HT-29 (cell line): ENCODE measurements at regions not wholly inside any gene's neighbourhood (a gene's known extent, or its start where the extent isn't known, plus 50 kb on each side); places are given as distances from the start of the nearest gene placed in this dataset.

ENCODE experiments used
- DNase-seq: peaks from one replicate; pipeline ENCODE4 v3.0.0-alpha.2; 2015; ENCODE audit warnings: low spot score

DNA sequence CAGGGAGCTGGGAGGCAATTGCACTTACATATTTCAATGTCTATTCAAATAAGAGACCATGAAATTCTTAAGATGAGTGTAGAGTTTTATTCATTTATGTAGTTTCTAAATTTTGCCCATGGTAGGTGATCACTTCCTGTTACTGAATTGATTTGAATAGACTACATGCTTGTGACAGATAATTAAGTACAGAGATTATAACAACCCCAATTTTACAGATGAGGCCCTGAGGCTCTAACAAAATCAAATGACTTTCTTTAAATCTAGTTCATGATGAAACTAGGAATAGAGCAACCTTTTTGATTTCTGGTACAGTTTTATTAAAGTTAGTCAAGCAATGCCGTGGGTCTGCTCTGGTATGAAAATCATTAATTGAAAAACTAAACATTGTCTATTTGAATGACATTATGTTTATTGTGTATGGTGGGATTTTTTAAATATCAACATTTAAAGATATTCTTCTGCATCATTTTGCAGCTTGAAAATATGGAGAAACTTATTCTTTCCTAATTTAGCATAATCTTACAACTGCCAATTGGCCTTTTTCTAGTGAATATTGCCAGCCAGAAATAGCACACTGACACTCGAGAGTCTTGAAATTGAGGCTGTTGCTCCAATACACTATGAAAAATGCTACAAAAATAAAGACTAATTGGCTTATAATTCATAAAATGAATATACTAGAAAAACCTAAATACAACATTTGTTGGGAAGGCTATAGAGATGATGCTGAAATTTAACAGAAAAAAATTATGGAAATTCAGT is 308.9 kb downstream of the SLC6A15 start:
- DNase-seq: no peak

DNA sequence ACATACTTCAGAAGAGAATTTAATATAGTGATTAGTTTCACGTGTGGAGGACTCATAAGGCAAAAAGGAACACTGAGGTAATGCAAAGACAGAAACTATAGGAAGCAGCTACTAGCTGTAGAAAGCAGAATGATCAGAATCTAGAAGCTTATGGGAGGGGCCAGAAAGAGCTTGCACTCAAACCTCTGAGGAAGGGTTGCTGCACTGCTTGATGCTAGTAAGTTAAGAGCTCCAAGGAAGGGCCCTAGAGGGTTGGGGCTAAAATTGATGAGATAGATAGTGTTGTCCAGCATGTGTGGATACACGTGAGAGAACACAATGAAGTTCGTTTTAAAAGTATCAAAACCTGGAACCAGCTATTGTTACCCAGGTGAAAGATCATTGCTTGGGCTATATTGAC is 311.1 kb downstream of the SLC6A15 start:
- no peak for DNase-seq

DNA sequence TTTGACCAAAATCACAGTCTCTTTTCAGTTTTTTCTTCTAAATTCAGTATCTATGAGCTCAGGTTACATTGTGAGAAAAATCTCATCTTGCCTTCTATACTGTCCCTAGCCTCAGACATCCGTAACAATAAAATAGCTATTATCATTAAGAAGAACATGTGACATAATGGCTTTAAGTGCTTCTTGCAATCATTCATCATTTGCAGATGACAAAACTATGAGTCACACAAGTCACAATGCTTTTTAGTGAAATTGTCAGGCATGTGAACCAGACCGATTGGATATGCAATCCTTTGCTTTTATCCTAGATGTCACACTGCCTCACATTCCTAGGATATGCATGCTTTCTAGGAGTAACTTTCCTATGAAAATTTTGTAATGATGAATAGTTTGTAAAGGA is 313.1 kb downstream of the SLC6A15 start:
- DNase-seq: peak; percentile 3

DNA sequence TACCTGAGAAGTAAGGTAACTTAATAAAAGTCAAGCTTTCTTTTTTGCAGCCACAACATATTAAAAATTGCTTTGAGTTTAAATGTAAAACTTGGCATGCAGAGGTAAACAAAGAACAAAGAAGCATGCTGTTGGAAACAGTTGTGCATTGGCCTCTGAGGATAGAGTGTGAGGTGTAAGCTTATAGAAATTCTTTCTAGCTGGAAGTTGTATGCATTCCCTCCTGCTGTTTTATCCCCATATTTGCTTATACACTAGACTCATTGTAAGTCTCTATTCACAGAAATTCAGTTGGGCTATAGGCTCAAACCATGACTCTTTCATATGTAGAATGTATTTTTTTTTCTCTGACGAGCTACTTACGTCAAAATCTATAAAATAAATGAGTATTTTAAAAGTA is 316.3 kb downstream of the SLC6A15 start:
- no peak for DNase-seq

DNA sequence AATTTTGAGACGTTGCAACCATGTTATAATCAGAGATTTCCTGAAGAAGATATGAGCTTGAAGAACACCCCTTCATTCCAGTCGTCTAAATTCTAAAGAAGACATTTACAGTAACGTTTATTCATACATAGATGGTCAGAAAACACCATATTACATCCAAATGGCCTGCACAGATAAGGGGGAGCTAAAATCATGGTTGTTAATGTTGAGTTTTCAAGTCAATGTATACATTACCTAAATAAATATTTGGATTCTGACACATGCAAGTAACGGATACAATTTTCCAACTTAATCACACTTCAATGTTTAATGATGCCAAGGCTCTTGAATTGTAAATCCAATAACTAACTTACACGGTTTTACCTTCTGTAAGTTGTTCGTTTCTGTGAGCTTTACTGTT is 318.4 kb downstream of the SLC6A15 start:
- DNase-seq: no peak

DNA sequence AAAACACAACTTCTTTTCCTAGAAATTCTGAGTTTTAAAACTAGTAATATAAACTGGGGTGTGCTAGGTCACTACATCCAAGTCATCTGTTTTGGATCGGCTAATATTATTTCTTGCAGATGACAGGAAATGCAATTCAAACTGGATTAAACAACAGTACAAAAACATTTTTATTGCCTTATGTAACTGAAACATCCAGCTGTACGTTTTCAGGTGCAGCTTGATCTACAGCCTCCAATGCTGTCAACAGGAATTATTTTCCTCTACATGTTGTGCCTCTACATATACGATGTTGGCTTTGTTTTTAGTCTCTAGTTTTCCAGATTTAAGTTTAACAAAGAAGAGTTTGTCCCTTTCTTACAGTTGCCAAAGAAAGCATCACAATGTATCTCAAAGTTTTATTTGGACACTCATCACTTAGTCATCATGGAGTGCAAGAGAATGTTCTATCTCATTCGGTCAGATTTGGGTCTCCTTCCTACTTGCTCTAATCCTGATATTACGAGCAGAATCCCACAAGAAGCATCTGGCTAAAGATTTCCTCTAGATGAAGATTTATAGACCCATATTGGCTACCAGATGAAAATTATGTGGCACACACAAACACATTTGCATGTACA is 326.7 kb downstream of the SLC6A15 start:
- no peak for DNase-seq

DNA sequence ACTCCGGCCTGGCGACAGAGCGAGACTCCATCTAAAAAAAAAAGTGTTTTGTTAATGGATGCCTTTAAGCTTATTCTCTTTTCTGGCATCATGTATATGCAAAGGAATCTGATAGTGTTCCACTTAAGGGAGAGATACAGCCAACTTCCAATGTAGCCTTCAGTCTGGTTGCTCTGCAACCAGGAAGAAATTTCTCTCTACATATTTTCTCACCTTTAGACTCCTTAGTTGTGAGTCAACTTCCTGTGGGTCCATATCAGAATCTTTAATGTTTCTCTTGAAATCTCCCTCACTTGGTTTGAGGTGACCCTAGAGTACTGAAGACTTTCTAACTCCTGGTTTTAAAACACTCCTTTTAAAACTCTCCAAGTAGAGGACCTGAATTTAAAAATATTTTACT is 340.4 kb downstream of the SLC6A15 start:
- DNase-seq: peak; percentile 7

DNA sequence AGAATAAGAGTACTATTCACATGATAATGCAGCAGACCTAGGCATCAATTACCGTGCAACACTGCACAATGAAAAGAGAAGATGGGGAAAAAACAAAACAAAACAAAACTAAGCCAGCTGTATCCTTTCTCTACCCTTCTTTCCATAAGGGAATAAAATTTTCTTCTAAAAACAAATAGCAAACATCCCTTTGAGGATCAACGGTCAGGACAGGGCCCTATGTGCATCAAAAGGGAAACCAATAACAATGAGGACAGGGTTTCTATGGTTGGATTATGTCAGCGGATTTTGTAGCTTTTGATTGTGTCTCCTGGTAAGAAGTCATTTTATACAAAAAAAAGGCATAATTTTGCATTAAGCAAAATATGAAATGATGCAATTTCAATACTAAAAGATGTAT is 350.3 kb downstream of the SLC6A15 start:
- no peak for DNase-seq

DNA sequence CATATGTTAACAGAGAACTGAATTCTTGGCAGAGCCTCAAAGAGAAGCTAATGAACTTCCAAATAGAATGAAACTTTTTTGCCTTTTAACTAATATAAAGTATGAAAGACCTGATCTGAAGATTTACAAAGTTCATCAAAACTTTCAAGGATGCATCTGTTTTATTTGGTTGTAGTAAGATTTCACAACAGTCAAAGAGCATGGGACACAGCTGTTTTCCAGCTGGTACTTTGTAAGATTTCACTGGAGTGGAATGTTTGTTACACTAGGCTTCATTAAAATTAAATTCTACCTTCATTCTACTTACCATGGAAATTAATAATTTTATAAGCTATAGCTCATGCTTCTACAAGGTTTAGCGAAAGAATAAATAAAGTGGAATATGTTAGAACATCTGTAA is 351.2 kb downstream of the SLC6A15 start:
- no peak for DNase-seq

DNA sequence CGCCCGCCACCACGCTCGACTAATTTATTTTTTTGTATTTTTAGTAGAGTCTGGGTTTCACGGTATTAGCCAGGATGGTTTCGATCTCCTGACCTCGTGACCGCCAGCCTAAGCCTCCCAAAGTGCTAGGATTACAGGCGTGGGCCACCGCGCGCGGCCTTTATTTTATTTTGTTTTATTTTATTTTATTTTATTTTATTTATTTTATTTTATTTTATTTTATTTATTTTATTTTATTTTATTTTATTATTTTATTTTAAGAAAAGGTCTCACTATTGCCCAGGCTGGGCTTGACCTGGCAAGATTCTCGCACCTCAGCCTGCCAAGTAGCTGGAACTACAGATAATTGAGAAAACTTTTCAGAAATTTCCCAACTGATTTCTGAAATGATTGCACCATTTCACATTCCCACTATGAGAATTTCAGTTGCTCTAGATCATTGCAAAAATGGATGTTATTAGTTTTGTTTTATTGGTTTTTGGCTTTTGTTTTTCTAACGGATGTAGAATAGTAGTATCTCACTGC is 358.3 kb downstream of the SLC6A15 start:
- no peak for DNase-seq

DNA sequence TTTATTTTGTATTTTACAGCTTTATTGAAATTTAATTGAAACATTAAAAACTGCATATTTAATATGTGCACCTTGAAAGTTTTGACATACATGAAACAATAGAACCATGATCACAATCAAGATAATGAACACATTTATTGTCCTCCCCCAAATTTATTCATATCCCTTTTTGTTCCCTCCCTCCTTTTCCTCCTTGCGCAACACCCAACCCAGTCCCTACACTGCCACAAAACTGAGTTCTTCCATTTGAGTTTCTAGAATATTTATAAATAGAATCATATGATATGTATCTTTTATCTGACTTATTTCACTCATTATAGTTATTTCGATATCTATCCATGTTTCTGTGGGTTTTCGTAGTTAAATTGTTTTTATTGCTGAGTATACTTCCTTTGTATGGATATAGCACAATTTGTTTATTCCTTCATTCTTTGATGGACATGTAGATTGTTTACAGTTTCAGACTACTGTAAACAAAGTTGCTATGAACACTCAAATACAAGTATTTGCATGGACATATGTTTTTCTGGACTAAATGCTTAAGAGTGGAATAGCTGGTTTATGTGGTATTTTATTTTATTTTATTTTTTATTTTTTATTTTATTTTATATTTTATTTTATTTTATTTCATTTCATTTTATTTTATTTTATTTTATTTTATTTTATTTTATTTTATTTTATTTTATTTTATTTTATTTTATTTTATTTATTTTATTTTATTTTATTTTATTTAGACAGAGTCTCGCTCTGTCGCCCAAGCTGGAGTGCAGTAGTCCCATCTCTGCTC is 359.1 kb downstream of the SLC6A15 start:
- no peak for DNase-seq

DNA sequence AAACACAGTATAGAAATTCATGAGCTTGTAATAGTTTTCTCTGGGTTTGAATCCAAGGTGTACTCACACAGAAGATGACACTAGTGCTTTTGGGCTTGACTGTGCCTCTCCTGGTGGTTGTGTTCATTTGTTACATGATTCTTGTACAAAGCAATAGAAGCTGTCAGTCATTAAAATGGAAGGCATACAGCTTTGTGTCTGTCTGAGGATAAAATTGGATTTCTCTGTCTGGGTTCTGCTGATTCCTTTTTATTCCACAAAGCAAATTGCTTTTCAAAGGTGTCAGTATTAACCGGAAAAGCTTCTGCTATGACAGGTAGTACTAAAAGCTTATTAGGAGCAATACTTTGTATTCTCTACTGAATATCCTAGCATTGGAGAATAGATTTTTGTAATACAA is 361.2 kb downstream of the SLC6A15 start:
- no peak for DNase-seq

DNA sequence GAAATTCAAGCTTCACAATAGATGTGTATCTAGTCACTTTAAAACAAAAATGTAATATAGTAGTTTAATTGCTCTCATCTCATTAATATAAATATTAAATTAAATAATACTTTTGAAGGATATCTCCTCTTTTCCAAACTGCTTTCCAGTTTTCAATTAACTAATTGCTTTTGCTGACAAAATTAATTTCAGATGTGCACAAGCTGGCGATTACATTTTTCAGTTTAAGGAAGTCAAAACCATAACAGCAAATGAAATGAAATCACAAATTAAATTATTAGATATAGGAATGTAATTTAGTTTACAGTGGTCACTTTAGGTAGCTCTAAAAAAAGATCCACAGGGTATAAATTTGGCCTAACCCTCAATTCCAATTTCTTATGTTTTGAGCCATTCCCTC is 362.1 kb downstream of the SLC6A15 start:
- no peak for DNase-seq

DNA sequence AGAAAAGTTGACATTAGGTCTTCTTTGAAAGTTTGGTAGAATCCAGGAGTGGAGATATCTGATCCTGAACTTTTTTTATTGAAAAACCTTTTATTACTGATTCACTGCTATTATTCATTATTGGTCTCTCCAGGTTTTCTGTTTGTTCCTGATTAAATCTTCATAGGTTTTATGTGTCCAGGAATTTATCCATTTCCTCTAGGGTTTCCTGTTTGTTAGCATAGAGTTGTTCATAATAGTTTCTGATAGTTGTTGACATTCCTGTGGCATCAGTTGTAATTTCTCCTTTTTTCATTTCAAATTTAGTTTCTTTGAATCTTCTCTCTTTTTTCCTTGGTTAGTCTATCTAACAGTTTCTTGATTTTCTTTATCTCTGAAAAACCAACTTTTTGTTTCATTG is 370.3 kb downstream of the SLC6A15 start:
- no peak for DNase-seq

DNA sequence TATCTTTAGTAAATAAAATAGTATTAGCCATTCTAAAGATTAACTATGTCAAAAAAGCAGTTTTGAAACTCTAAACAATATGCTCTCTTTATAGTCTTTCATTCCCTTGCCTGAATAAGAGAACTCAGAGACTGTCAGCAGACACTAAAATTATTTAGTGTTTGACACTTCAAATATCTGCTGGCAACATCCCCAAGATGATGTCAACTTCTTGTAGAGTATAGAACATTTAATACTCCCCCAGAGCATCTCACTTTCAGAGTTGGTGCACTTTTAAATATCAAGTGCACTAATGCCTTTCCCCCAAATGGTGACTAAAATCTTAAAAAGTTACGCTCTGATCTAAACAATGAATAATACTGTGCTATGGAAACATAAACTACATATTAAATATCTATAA is 374.9 kb downstream of the SLC6A15 start:
- no peak for DNase-seq

DNA sequence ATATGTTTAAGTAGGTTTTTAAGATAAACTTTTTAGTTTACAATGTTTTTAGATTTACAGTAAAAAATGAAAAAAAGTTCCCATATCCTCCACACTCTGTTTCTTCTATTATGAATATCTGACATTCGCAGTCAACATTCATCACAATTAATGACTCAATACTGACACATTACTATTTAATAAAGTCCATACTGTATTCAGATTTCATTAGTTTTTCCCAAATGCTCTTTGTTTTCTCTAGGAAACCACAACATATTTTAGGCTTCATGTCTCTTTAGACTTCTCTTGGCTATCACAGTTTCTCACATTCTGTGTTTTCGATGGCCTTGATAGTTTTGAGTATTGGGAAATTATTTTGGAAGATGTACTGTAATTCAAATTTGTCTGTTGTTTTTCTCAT is 399.8 kb downstream of the SLC6A15 start:
- no peak for DNase-seq

DNA sequence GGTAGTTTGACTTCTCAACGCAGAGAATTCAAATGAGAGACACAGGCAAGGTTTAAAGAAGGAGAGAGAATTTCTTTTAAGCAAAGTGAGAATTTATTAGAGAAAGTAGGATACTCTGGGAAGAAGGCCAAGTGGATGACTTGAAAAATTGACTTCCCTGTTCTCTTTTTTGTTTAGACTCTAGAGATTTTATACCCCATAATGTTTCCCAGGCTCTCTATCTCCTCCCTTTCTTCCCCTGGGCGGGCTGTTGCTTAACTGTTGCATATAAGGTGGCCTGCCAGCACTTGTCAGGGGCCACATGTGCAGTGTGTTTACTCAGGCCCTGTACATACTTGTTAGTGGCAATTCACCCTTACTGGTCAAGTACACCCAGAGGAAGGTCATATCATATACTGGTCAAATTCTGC is 403.7 kb downstream of the SLC6A15 start:
- DNase-seq: no peak

DNA sequence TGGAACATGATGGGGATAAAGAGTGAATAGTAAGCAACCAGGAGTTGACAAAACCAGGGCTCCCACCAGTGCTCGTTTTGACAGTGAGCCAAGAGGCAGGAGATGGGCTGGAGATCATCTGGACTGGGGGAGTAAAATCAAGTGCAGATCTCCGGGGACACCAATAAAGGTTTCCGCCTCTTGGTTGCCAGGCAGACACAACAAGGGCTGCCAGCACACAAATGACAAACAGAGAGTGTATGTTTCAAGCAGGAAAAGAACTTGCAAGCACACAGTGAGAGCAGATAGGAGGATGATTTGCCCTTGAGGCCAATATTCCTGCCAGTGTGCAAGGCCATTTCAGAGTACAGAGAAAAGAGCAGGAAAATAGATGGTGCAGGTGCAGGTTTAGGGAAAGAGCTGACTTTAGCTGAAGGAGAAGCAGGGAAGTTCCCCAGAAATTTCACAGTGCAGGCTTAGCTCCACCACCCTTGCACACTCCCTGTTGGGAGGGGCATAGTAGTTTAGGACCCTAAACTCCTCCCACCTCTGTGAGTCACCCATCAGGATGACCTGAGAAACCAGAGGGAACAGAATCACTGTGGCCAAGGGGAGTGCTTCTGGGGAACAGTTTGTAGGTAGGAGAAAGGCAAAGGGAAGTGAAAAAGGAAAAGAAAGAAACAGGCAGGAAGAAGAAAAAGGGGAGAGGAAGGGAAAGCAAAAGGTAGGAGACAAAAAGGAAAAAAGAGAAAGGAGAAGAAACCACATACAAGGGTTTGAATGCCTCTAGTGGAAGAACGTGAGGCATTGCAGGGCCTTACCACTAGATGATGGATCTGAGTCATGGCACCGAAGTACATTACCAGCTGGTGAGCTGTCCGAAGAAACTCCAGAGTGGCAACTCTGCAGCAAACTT is 404.4 kb downstream of the SLC6A15 start:
- DNase-seq: peak; percentile 56

DNA sequence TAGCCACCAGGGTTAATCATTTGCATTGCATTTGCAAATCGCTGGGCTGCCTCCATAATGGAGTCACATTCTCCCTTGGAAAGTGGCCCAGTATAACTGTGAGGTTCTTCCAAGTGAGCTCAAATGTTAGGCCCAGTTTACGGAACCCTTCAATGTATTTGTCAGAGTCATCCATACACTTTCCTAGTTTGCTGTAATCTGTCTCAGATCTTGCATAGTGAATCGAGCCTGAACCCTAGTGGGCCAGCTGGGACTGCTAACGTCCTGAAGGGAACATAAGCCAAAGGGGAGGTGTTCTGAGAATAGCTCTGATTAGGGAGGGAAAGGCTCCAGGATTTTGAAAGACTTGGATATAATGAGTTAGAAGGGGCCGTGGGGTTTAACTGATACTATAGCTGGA is 406.3 kb downstream of the SLC6A15 start:
- no peak for DNase-seq

DNA sequence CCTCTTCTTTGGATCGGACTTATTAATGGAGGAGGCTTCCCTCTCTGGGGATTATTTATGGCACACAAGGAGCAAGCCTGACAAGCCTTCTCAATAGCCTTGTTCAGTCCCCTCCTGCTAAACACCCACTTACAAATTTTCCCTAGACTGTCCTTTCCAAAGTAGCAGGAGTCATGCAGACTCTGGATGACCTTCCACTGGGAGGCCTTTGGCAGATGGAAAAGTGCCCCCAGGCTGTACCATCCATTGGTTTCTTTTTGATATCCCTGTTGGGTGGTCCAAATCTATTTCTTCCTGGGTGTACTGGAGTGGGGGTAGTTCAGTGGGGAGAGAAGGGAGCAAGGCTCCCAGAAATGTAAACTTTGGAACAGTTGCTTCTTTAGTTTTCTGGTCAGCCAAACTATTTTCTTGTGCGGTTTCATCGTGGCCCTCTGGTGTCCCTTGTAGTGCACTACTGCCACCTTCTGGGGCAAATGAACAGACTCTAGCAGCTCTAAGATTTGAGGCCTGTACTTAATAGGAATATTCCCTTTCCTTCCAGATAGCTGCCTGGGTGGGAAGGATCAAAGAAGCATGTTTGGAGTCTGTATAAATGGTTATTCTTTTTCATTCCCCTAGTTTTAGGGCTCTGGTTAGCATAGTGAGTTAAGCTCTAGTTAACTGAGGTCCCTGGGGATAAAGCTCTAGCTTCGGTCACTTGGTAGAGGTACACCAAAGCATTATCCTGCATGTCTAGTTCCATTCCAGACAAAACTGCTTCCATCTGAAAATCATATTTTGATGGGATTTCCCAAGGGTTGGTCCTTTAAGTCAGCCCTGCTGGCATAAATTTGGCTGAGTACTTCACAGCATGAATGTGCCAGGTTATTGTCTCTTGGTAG is 409.5 kb downstream of the SLC6A15 start:
- DNase-seq: peak; percentile 61
